ENCODE measurements at regions not wholly inside any gene's neighbourhood (a gene's known extent, or its start where the extent isn't known, plus 50 kb on each side); places are given as distances from the start of the nearest gene placed in this dataset.

GRCh38 chr3:159818997-159819500 is 169.6 kb upstream of the IL12A start:
- TF ChIP-seq CTCF (IDR thresholded peaks at IDR 0.05; ENCODE audit: low read depth, low read length, poor library complexity, severe bottlenecking) (no peak), EZH2phosphoT487 (IDR thresholded peaks at IDR 0.05; ENCODE audit: borderline replicate concordance, low read length) (no peak)

Data from DOHH2 (cell line).